Lower leg skin (tissue), 4 donors: ENCODE measurements at regions not wholly inside any gene's neighbourhood (a gene's known extent, or its start where the extent isn't known, plus 50 kb on each side); places are given as distances from the start of the nearest gene placed in this dataset.

ENCODE experiments used
- DNase-seq, 2 donors: peaks; one replicate each; pipeline ENCODE4 v3.0.0-alpha.2; 2019; ENCODE audit warnings: low spot score in 2 of 2
- H3K4me3 ChIP-seq: fragments of 200-600 bp; sonication (generic); 2 replicates; pipeline ENCODE4 v1.5.1; 2017; ENCODE audit warnings: mild to moderate bottlenecking, low read depth; ENCODE audit not compliant: poor library complexity, severe bottlenecking
- POLR2A ChIP-seq, 2 donors: fragments of 450-650 bp; IDR thresholded peaks; one replicate each; pipeline ENCODE4 v1.6.1; 2016 to 2017; ENCODE audit warnings: antibody characterized with exemption in 2 of 2, mild to moderate bottlenecking in 1 of 2, moderate library complexity in 1 of 2
- WGBS, 2 donors: methylation state at CpG; one replicate each; pipeline ENCODE4 v1.1.5; 2018; 5-methylcytosine and 5-hydroxymethylcytosine counted together
- intact Hi-C: fragments of 100-400 bp; cut with DNase I; formaldehyde crosslinking; loops from one replicate; pipeline ENCODE4 v1.15.0; 2023; ENCODE audit warnings: low total_unique reads
- TF ChIP-seq, protein P1 (sequence below), 3 donors: fragments of 450-650 bp; IDR thresholded peaks; one replicate each; pipeline ENCODE4 v1.5.1; 2016; ENCODE audit warnings: antibody characterized with exemption in 3 of 3, mild to moderate bottlenecking in 3 of 3, moderate library complexity in 2 of 3

DNA sequence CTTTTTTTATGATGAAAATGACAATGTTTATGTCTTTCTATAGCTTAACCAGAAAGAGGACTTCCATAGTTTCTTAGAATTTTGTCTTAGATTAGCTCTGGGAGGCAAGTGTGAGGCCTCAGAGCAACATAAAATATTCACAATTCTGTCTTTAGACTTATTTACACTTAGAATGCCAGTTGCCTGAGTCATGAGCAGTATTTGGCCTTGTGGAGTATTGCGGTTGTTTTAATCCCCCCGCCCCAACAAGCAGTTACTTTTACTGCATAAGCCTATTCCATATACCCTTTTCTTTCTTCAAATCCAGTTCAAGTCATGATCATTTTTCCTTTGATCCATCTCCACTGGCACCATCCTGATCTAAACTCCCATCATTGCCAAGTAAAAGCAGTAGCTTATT lies 198.0 kb upstream of the EGFLAM start:
- intact Hi-C loops: no loop called here
- no peak for DNase-seq
- WGBS, 2 donors: 82 to 89% methylated on average over 2 of the region's 2 CpGs
- no peak overlapping the region for H3K4me3 ChIP-seq
- TF ChIP-seq, protein P1, sequence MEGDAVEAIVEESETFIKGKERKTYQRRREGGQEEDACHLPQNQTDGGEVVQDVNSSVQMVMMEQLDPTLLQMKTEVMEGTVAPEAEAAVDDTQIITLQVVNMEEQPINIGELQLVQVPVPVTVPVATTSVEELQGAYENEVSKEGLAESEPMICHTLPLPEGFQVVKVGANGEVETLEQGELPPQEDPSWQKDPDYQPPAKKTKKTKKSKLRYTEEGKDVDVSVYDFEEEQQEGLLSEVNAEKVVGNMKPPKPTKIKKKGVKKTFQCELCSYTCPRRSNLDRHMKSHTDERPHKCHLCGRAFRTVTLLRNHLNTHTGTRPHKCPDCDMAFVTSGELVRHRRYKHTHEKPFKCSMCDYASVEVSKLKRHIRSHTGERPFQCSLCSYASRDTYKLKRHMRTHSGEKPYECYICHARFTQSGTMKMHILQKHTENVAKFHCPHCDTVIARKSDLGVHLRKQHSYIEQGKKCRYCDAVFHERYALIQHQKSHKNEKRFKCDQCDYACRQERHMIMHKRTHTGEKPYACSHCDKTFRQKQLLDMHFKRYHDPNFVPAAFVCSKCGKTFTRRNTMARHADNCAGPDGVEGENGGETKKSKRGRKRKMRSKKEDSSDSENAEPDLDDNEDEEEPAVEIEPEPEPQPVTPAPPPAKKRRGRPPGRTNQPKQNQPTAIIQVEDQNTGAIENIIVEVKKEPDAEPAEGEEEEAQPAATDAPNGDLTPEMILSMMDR (IDR thresholded peaks at IDR 0.05): no peak
- no peak for TF ChIP-seq POLR2A (IDR thresholded peaks at IDR 0.05)

DNA sequence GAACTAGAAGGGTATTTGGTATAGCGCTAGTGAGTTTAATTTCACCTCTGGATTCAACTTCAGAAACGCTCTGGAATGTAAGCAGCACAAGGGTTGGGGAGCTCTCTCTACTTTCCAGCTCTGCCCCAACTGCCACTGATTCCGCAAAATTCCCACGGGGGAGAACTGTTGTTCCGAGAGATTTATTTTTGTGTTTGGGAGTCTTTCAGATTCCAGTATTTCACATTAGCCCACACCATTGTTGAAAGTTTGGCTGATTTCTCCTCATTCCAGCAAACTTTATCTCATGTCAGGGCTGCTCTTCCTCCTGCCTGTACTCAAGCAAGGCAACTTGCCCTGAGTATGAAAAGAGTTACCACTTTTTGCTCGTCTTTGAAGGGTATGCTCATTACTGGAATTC lies 198.5 kb upstream of the EGFLAM start:
- TF ChIP-seq POLR2A (IDR thresholded peaks at IDR 0.05): no peak
- TF ChIP-seq, protein P1 (IDR thresholded peaks at IDR 0.05): no peak
- 89 to 94% methylated on average over 6 of the region's 6 CpGs for WGBS, 2 donors
- no peak for DNase-seq
- no peak overlapping the region for H3K4me3 ChIP-seq
- intact Hi-C loops: no loop called here

DNA sequence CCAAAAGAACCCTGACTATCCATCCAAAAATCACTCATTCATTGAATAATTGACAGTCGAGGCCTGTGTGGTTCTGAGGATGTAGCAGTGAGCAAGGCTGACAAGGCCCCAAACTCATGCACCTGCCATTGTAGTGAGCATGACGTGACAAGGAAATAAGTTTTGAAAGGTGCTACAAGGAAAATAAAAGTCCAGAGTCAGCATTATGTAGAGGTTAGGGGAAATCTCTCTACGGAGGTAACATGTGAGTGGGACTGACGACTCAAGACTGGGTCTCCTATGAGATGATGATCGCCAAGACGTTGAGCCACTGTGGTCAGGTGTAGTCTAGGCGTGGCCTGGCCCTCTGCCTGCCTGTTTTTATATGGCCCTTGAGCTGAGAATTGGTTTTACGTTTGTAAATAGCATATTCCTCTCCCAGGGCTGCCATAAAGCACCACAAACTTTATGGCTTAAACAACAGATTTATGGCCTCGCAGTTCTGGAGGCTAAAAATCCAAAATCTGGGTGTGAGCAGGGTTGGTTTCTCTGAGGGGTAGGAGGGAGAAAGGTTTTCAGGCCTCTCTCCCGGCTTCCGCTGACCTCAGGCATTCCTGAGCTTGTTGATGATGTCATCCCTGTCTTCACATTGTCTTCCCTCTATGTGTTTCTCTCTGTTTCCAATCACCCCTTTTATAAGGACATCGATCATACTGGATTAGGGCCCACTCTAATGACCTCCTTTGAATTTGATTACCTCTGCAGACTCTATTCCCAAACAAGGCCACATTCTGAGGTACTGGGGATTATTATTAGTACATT lies 206.4 kb upstream of the EGFLAM start:
- 77 to 83% methylated on average over 12 of the region's 12 CpGs for WGBS, 2 donors
- no peak overlapping the region for H3K4me3 ChIP-seq
- TF ChIP-seq, protein P1 (IDR thresholded peaks at IDR 0.05): no peak
- TF ChIP-seq POLR2A (IDR thresholded peaks at IDR 0.05): no peak
- intact Hi-C loops: no loop called here
- no peak for DNase-seq

DNA sequence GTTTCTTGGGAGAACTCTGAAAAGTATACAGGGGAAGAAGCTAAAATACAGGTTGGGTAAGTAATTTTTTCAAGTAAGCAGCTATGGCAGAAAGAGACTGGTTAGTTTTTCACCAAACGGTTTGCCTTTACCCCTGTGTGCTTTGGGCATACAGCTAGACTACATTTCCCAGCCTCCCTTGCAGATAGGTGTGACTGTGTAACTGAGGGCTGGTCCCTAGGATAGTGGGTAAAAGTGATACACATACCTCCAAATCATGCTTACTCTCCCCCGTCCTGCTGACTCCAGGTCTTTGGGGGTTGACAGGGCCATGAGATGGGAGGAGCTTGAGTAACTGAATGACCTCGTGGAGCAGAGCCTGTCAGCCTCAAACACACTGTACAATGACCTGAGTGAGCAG lies 208.6 kb upstream of the GDNF start:
- no peak for TF ChIP-seq POLR2A (IDR thresholded peaks at IDR 0.05)
- TF ChIP-seq, protein P1 (IDR thresholded peaks at IDR 0.05): no peak
- intact Hi-C loops: no loop called here
- DNase-seq: no peak
- no peak overlapping the region for H3K4me3 ChIP-seq
- WGBS, 2 donors: 78 to 87% methylated on average over 3 of the region's 3 CpGs

DNA sequence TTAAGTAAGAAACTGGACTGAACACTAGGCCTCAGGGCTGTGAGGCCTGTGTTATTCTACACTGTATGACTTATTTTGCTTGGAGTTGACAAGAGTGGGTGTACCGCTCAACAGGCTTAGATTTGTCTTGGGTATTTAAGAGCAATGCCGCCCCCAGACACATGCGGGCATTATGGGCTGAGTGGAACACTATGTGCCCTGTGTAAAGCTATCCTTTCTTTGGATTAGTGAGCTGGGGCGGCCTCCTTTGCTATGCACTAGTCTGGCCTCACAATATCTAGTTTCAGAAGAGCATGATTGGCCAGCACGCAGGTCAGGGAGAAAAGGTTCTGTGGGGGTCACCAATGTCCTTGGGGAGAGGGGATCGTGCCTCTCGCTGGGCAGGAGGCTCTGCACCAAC lies 206.3 kb upstream of the GDNF start:
- H3K4me3 ChIP-seq: no peak overlapping the region
- TF ChIP-seq, protein P1 (IDR thresholded peaks at IDR 0.05): no peak
- TF ChIP-seq POLR2A (IDR thresholded peaks at IDR 0.05): no peak
- WGBS, 2 donors: 87% methylated on average over 7 of the region's 7 CpGs
- intact Hi-C loops: no loop called here
- no peak for DNase-seq

DNA sequence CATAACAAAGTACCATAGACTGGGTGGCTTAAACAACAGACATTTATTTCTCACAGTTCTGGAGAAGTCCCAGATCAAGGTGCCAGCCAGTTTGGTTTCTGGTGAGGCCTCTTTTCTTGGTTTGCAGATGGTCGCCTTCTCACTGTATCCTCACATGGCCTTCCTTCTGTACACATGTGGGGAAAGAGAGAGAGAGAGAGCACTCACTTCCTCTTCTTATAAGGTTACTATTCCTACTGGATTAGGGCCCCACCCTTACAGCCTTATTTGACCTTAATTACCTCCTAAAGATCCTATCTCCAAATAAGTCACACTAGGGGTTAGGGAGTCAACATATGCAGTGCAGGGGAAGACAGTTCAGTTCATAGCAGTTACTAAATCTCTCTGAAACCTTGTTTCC lies 205.6 kb upstream of the GDNF start:
- no peak overlapping the region for H3K4me3 ChIP-seq
- 85 to 93% methylated on average over 1 of the region's 1 CpG for WGBS, 2 donors
- TF ChIP-seq, protein P1 (IDR thresholded peaks at IDR 0.05): no peak
- no peak for TF ChIP-seq POLR2A (IDR thresholded peaks at IDR 0.05)
- intact Hi-C loops: no loop called here
- DNase-seq: no peak
